ENCODE measurements at regions not wholly inside any gene's neighbourhood (a gene's known extent, or its start where the extent isn't known, plus 50 kb on each side); places are given as distances from the start of the nearest gene placed in this dataset.

- no peak for TF ChIP-seq CTCF (conservative IDR thresholded peaks at IDR 0.05; ENCODE audit: low read depth, low read length)
- DNase-seq (ENCODE audit: low read depth) = no peak
Measured at GRCh38 chr18:27685091-27685490, 491.8 kb downstream of the CDH2 start.

DNA sequence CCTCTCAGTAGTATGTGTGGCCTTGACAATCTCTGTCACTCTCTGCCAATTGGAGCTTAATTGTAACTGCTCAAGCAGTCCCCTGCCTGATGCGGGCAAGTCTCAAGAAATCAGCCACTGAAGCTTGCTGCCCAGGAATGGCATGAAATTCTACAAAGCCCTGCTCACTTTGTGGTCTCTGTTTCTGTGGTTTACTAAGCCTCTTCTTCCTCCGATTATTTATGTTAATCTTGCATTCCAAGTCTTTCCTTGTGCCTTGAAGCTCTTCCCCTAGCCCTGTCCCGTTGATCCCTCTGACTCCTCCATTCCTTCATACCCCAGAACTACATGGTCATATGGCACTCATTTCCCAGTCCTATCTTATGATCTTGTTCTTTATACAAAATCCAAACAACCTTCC is 489.3 kb upstream of the CHST9 start:
- TF ChIP-seq CTCF (conservative IDR thresholded peaks at IDR 0.05; ENCODE audit: low read depth, low read length) = no peak
- no peak overlapping the region for H3K4me3 ChIP-seq (ENCODE audit: low read depth, low read length)
- no peak for DNase-seq (ENCODE audit: low read depth)

More at GRCh38 chr18:27685091-27685490, 491.8 kb downstream of the CDH2 start:
- no peak overlapping the region for H3K4me3 ChIP-seq (ENCODE audit: low read depth, low read length)

GRCh38 chr18:27673861-27674260 is 488.8 kb upstream of the CHST9 start:
- TF ChIP-seq CTCF (conservative IDR thresholded peaks at IDR 0.05; ENCODE audit: low read depth, low read length) = no peak
- H3K4me3 ChIP-seq (ENCODE audit: low read depth, low read length) = no peak overlapping the region
- DNase-seq (ENCODE audit: low read depth) = no peak

- H3K4me3 ChIP-seq (ENCODE audit: low read depth, low read length) = no peak overlapping the region
- TF ChIP-seq CTCF (conservative IDR thresholded peaks at IDR 0.05; ENCODE audit: low read depth, low read length) = no peak
- no peak for DNase-seq (ENCODE audit: low read depth)
Measured at GRCh38 chr18:27668158-27668557, 483.1 kb upstream of the CHST9 start.

- no peak overlapping the region for H3K4me3 ChIP-seq (ENCODE audit: low read depth, low read length)
- no peak for TF ChIP-seq CTCF (conservative IDR thresholded peaks at IDR 0.05; ENCODE audit: low read depth, low read length)
- DNase-seq (ENCODE audit: low read depth) = no peak
Measured at GRCh38 chr18:27667064-27667463, 482.0 kb upstream of the CHST9 start.

GRCh38 chr18:27666016-27666415 is 480.9 kb upstream of the CHST9 start:
- no peak for DNase-seq (ENCODE audit: low read depth)
- no peak overlapping the region for H3K4me3 ChIP-seq (ENCODE audit: low read depth, low read length)
- TF ChIP-seq CTCF (conservative IDR thresholded peaks at IDR 0.05; ENCODE audit: low read depth, low read length) = no peak

DNA sequence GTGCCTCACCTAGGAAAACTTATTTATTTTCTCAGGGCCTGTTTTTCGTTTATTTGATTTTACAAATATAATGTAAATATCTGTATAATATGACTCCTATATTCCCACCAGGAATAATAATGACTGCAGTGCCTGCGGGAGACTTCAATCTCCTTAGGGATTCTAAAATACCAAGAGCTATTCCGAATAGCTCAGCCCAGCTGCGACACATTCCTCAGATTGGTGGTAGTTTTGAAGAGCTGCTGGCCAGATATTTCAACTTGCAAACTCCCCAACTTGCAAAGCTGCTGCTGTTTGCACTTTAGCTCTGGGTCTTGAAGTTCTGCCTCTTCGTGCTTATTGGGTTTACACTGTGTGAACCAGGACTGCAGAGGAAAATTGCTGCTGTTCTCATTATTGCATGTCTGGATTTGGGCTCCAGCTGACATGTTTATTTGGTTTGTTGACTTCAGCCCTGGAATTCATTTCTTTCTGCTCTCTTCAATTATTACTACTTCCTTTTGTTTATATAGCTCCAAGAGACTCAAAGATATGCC is 480.2 kb upstream of the CHST9 start:
- H3K4me3 ChIP-seq (ENCODE audit: low read depth, low read length) = no peak overlapping the region
- DNase-seq (ENCODE audit: low read depth) = no peak
- TF ChIP-seq CTCF (conservative IDR thresholded peaks at IDR 0.05; ENCODE audit: low read depth, low read length) = no peak

All from epithelial cell of proximal tubule (primary cell).